ENCODE measurements at regions not wholly inside any gene's neighbourhood (a gene's known extent, or its start where the extent isn't known, plus 50 kb on each side); places are given as distances from the start of the nearest gene placed in this dataset.
A peak's percentile ranks its signal among the peaks of the same experiment; 100 is the strongest.

DNA sequence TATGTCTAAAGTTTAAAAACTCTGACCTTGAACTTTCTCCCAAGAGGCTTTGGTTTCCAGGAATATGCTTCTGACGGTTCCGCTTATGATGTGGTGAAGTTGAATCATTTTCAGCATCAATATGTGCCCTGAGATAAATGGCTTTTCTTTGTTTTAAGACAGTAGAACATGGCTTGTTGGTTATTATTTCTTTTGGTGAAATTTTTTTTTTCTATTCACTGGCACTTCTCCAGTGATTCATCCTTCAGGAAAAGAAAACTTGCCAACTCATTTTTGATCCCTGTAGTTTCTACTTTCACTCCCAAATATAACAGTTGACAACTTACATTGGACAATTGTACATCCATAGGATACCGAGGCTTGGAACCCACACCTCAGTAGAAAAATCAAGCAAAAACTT, 1301.2 kb upstream of the FLRT2 start:
- no TSS peak for BruUV-seq (replicated peaks)
- H3K9me1 ChIP-seq (replicated peaks; ENCODE audit: control insufficient read depth, extremely low read depth, insufficient read depth, low read length): no peaks in the 10 kb centered on the region
- ChIA-PET CTCF (no interaction called here), POLR2A (no interaction called here)
- peak; percentile 76 for FAIRE-seq
- H3K36me3 ChIP-seq (ENCODE audit: control insufficient read depth in 2 of 2, extremely low read depth in 1 of 2, insufficient read depth in 2 of 2, low read length in 2 of 2): no peaks in the 10 kb centered on the region
- H4K20me1 ChIP-seq (replicated peaks; ENCODE audit: control insufficient read depth, extremely low read depth, insufficient read depth, low read length): no peaks in the 10 kb centered on the region
- H3K79me2 ChIP-seq (ENCODE audit: control insufficient read depth, insufficient read depth, low read length): no peaks in the 10 kb centered on the region
- DNase-seq (ENCODE audit: low read depth, low spot score): peak; percentile 75
- peak; percentile 45 for TF ChIP-seq GATA2 (IDR thresholded peaks at IDR 0.05; ENCODE audit: insufficient read depth, insufficient read length, low read depth, low read length)
- TF ChIP-seq FOS (IDR thresholded peaks at IDR 0.05; ENCODE audit: borderline replicate concordance, insufficient read depth, low read length): peak; percentile 66
- TF ChIP-seq JUN (IDR thresholded peaks at IDR 0.05; ENCODE audit: borderline replicate concordance, insufficient read depth, insufficient read length, low read depth): no peak
- dilution Hi-C loops (cut with MboI; ENCODE audit: extremely low pct_ligation_motif_present, low sequenced_read_pairs): no loop called here
- no peak overlapping the region for H3K9ac ChIP-seq (replicated peaks; ENCODE audit: extremely low read depth, insufficient read depth, low read length)
- no peaks in the 10 kb centered on the region for H3K9me3 ChIP-seq (replicated peaks; ENCODE audit: control insufficient read depth, insufficient read depth, low read length)
- peaks cover 9% of the 10 kb centered on the region for H3K4me1 ChIP-seq (ENCODE audit: control insufficient read depth, extremely low read depth, insufficient read depth, low read length)
- no peak overlapping the region for H3K4me3 ChIP-seq (replicated peaks in 1 of 3; ENCODE audit: insufficient read depth in 1 of 3, low read depth in 1 of 3, low read length in 3 of 3)
- intact Hi-C loops (cut with micrococcal nuclease): loop anchor here (1.0 kb wide), 1 partner anchor 22 kb away; no protein-coding TSS in a partner anchor
- no peak overlapping the region for H3K27ac ChIP-seq (ENCODE audit: insufficient read depth, low read depth, low read length)
- no peak overlapping the region for H3K4me2 ChIP-seq (ENCODE audit: insufficient read depth, low read length)
- no peak overlapping the region for H2AFZ ChIP-seq (ENCODE audit: low read depth, low read length)
- H3K27me3 ChIP-seq (ENCODE audit: control insufficient read depth in 2 of 2, insufficient read depth in 2 of 2, low read length in 2 of 2): no peaks in the 10 kb centered on the region

DNA sequence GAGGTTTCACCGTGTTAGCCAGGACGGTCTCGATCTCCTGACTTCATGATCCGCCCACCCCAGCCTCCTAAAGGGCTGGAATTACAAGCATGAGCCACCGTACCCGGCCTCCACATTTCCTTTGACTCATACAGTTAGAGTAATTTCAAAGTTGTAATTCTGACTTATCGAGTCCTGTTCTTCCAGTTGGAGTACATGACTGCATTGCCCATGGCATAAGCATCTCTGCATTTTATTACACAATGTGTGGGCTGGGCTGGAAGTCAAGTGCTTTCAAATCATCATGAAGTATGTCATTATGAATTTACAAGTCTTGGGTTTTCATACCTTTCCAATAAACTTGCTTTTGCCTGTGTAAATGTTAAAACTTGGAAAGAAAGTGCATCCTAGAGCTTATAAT, 1295.7 kb upstream of the FLRT2 start:
- BruUV-seq (replicated peaks): no TSS peak
- Histone ChIP-seq H3K9me3 (replicated peaks; ENCODE audit: control insufficient read depth, insufficient read depth, low read length) (no peaks in the 10 kb centered on the region), H3K4me1 (ENCODE audit: control insufficient read depth, extremely low read depth, insufficient read depth, low read length) (peaks cover 1% of the 10 kb centered on the region), H3K27ac (ENCODE audit: insufficient read depth, low read depth, low read length) (no peak overlapping the region), H2AFZ (ENCODE audit: low read depth, low read length) (no peak overlapping the region), H3K4me3 (replicated peaks in 1 of 3; ENCODE audit: insufficient read depth in 1 of 3, low read depth in 1 of 3, low read length in 3 of 3) (no peak overlapping the region), H3K9me1 (replicated peaks; ENCODE audit: control insufficient read depth, extremely low read depth, insufficient read depth, low read length) (no peaks in the 10 kb centered on the region), H3K4me2 (ENCODE audit: insufficient read depth, low read length) (no peak overlapping the region), H3K79me2 (ENCODE audit: control insufficient read depth, insufficient read depth, low read length) (no peaks in the 10 kb centered on the region), H3K27me3 (ENCODE audit: control insufficient read depth in 2 of 2, insufficient read depth in 2 of 2, low read length in 2 of 2) (no peaks in the 10 kb centered on the region), H3K9ac (replicated peaks; ENCODE audit: extremely low read depth, insufficient read depth, low read length) (no peak overlapping the region), H3K36me3 (ENCODE audit: control insufficient read depth in 2 of 2, extremely low read depth in 1 of 2, insufficient read depth in 2 of 2, low read length in 2 of 2) (no peaks in the 10 kb centered on the region), H4K20me1 (replicated peaks; ENCODE audit: control insufficient read depth, extremely low read depth, insufficient read depth, low read length) (no peaks in the 10 kb centered on the region)
- ChIA-PET CTCF (no interaction called here), POLR2A (no interaction called here)
- intact Hi-C loops (cut with micrococcal nuclease): no loop called here
- dilution Hi-C loops (cut with MboI; ENCODE audit: extremely low pct_ligation_motif_present, low sequenced_read_pairs): no loop called here
- DNase-seq (ENCODE audit: low read depth, low spot score) (no peak), FAIRE-seq (no peak)
- TF ChIP-seq POLR2A (IDR thresholded peaks at IDR 0.05; ENCODE audit: low read depth, low read length): no peak
- TF ChIP-seq FOS (IDR thresholded peaks at IDR 0.05; ENCODE audit: borderline replicate concordance, insufficient read depth, low read length): no peak
